ENCODE measurements at regions not wholly inside any gene's neighbourhood (a gene's known extent, or its start where the extent isn't known, plus 50 kb on each side); places are given as distances from the start of the nearest gene placed in this dataset.

- H3K9ac ChIP-seq (ENCODE audit: extremely low read depth, insufficient read length, low read length), result no peak overlapping the region
- no peaks in the 10 kb centered on the region for H3K79me2 ChIP-seq (ENCODE audit: insufficient read depth, low read length)
- H2BK120ac ChIP-seq (ENCODE audit: low read depth, low read length, poor library complexity, severe bottlenecking), result no peak overlapping the region
- H2AFZ ChIP-seq (ENCODE audit: low read length), result no peak overlapping the region
- H3K4ac ChIP-seq (ENCODE audit: low read depth, low read length), result no peak overlapping the region
- H3T11ph ChIP-seq (ENCODE audit: low read length), result no peak overlapping the region
- H3K14ac ChIP-seq (ENCODE audit: insufficient read depth, low read length), result no peak overlapping the region
- H2BK5ac ChIP-seq (ENCODE audit: insufficient read length, low read length), result no peak overlapping the region
- no peaks in the 10 kb centered on the region for H3K4me1 ChIP-seq (ENCODE audit: insufficient read depth, low read length)
- no peaks in the 10 kb centered on the region for H3K27me3 Mint-ChIP-seq (ENCODE audit: low read depth)
- 0 out of 2 replicates have a peak, but pooled peaks cover 2% of the 10 kb centered on the region for H3K27me3 ChIP-seq (ENCODE audit: insufficient read depth, low read length)
- H3K9me3 Mint-ChIP-seq, result peaks cover 0 to 12% of the 10 kb centered on the region in 2 experiments; a peak in 2 of 5 replicates
- H4K8ac ChIP-seq (replicated peaks; ENCODE audit: insufficient read length, low read depth, low read length), result no peak overlapping the region
- no peak overlapping the region for H3K56ac ChIP-seq (ENCODE audit: insufficient read length, low read depth, low read length)
- no peak; the same call in 2 of the 3 replicates for TF ChIP-seq CTCF (conservative IDR thresholded peaks at IDR 0.05)
- no peak for DNase-seq
- no peak overlapping the region for H3K18ac ChIP-seq (ENCODE audit: insufficient read length, low read depth, low read length)
- H4K5ac ChIP-seq (ENCODE audit: insufficient read length, low read depth, low read length), result no peak overlapping the region
- no CpG with 5 or more reads among the region's 1 CpG for WGBS (ENCODE audit: extremely low coverage, insufficient read length, low lambda C conversion rate)
- no peak overlapping the region for H4K91ac ChIP-seq (ENCODE audit: insufficient read length, low read depth, low read length)
- H3K4me1 Mint-ChIP-seq, result no peaks in the 10 kb centered on the region
- no peak overlapping the region for H2BK15ac ChIP-seq (ENCODE audit: low read depth, low read length)
- no peak overlapping the region for H3K23ac ChIP-seq (ENCODE audit: insufficient read length, low read depth, low read length)
- no peaks in the 10 kb centered on the region for H3K23me2 ChIP-seq (ENCODE audit: insufficient read length, low read depth, low read length, poor library complexity, severe bottlenecking)
- no peak overlapping the region for H3K27ac Mint-ChIP-seq
- H3K4me3 Mint-ChIP-seq, result no peak overlapping the region
- no peak overlapping the region for H2BK20ac ChIP-seq (ENCODE audit: low read depth, low read length, poor library complexity, severe bottlenecking)
- no peak overlapping the region for H3K27ac ChIP-seq (ENCODE audit: insufficient read length, low read depth, low read length)
- no peak overlapping the region for H2AK5ac ChIP-seq (ENCODE audit: insufficient read length, low read length)
- H3K9me3 ChIP-seq (ENCODE audit: control insufficient read depth, low read depth, low read length), result no peaks in the 10 kb centered on the region
- H2BK12ac ChIP-seq (ENCODE audit: insufficient read length, low read depth, low read length), result no peak overlapping the region
- no peaks in the 10 kb centered on the region for H4K20me1 ChIP-seq (ENCODE audit: control insufficient read depth, insufficient read depth, insufficient read length)
- H3K4me2 ChIP-seq (ENCODE audit: insufficient read depth, insufficient read length, low read length), result no peak overlapping the region
- H3K79me1 ChIP-seq (ENCODE audit: insufficient read depth, low read depth, low read length, poor library complexity, severe bottlenecking), result no peaks in the 10 kb centered on the region
- H3K36me3 Mint-ChIP-seq (ENCODE audit: insufficient read depth in 1 of 3, low read depth in 3 of 3), result no peaks in the 10 kb centered on the region; a peak in 2 of 7 replicates
Measured at GRCh38 chr4:62243895-62244294, 1043.8 kb downstream of the ADGRL3 start.

Measured in H9 (cell line).